WERI-Rb-1 (cell line): ENCODE measurements at regions not wholly inside any gene's neighbourhood (a gene's known extent, or its start where the extent isn't known, plus 50 kb on each side); places are given as distances from the start of the nearest gene placed in this dataset.

Experiments
- DNase-seq: peaks from one replicate; pipeline ENCODE4 v3.0.0-alpha.2; 2020
- H3K27ac ChIP-seq: fragments of 250-450 bp; sonication (Bioruptor Pico); 2 replicates; pipeline ENCODE4 v1.5.1; 2020; ENCODE audit warnings: mild to moderate bottlenecking, moderate library complexity
- H3K27me3 ChIP-seq: fragments of 250-450 bp; sonication (Bioruptor Pico); 2 replicates; pipeline ENCODE4 v1.5.1; 2021; ENCODE audit warnings: mild to moderate bottlenecking, low read depth, moderate library complexity; ENCODE audit not compliant: insufficient read depth, severe bottlenecking
- H3K36me3 ChIP-seq: fragments of 250-450 bp; sonication (Bioruptor Pico); 2 replicates; pipeline ENCODE4 v1.5.1; 2020; ENCODE audit warnings: mild to moderate bottlenecking, moderate library complexity
- H3K4me3 ChIP-seq: 2 replicates; pipeline ENCODE4 v1.5.1; 2011; ENCODE audit warnings: low read depth, mild to moderate bottlenecking, control low read depth, low read length
- H3K9me3 ChIP-seq: fragments of 250-450 bp; sonication (Bioruptor Pico); 2 replicates; pipeline ENCODE4 v1.5.1; 2021; ENCODE audit warnings: mild to moderate bottlenecking, moderate library complexity; ENCODE audit not compliant: severe bottlenecking
- TF ChIP-seq, protein P1 (sequence below): IDR thresholded peaks from 2 replicates; pipeline ENCODE4 v1.5.1; 2011; ENCODE audit warnings: low read depth, mild to moderate bottlenecking, control low read depth, inconsistent platforms, low read length

GRCh38 chr16:65796481-65796880, 570.0 kb upstream of the CDH5 start:
- DNase-seq, result no peak
- Histone ChIP-seq H3K27ac (no peak overlapping the region), H3K27me3 (no peaks in the 10 kb centered on the region), H3K36me3 (no peaks in the 10 kb centered on the region), H3K4me3 (no peak overlapping the region), H3K9me3 (no peaks in the 10 kb centered on the region)
- TF ChIP-seq, protein P1, sequence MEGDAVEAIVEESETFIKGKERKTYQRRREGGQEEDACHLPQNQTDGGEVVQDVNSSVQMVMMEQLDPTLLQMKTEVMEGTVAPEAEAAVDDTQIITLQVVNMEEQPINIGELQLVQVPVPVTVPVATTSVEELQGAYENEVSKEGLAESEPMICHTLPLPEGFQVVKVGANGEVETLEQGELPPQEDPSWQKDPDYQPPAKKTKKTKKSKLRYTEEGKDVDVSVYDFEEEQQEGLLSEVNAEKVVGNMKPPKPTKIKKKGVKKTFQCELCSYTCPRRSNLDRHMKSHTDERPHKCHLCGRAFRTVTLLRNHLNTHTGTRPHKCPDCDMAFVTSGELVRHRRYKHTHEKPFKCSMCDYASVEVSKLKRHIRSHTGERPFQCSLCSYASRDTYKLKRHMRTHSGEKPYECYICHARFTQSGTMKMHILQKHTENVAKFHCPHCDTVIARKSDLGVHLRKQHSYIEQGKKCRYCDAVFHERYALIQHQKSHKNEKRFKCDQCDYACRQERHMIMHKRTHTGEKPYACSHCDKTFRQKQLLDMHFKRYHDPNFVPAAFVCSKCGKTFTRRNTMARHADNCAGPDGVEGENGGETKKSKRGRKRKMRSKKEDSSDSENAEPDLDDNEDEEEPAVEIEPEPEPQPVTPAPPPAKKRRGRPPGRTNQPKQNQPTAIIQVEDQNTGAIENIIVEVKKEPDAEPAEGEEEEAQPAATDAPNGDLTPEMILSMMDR, result no peak

DNA sequence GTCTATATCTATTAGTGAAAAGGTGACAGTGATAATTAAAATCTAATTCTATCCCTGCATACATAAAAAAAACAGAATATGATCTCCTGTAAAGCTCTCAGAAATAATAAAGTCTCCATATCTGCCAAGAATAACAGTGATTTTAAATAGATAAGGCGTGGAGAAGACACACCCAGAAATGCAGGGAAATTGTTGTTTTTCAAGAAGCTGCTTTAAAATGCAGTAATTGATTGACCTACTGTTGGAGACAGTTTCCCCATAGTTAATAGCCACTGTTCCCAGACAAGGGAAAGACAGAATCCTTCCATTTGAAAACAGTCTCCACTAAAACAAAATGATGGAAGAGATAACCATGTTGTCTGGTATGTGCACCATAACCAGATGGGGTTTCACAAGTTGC, 571.5 kb upstream of the CDH5 start:
- Histone ChIP-seq H3K27ac (no peak overlapping the region), H3K27me3 (no peaks in the 10 kb centered on the region), H3K4me3 (no peak overlapping the region), H3K9me3 (no peaks in the 10 kb centered on the region), H3K36me3 (no peaks in the 10 kb centered on the region)
- TF ChIP-seq, protein P1, result no peak
- DNase-seq, result no peak

DNA sequence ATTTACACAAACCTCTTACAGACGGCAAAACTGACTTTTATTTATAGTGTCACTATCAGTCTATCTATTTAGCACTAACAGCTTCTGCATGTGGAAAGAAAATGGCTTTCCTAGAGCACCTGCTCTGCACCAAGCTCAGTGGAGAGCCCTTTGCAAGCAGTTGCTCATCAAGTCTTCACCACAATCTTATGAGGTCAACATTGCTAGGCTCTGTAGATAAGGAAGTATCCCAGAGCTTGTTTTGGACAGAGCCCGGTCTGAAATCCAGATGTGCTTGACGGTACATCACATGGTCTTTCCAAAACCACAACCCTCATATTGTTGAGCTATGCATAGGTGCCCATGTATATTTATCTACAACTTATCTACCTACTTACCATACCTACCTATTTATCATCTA, 572.7 kb upstream of the CDH5 start:
- Histone ChIP-seq H3K36me3 (no peaks in the 10 kb centered on the region), H3K9me3 (no peaks in the 10 kb centered on the region), H3K27ac (no peak overlapping the region), H3K4me3 (no peak overlapping the region), H3K27me3 (no peaks in the 10 kb centered on the region)
- DNase-seq, result no peak
- TF ChIP-seq, protein P1, result no peak

GRCh38 chr16:65790768-65791167, 575.7 kb upstream of the CDH5 start:
- TF ChIP-seq, protein P1, result no peak
- H3K4me3 ChIP-seq, result no peak overlapping the region
- H3K36me3 ChIP-seq, result no peaks in the 10 kb centered on the region
- no peaks in the 10 kb centered on the region for H3K27me3 ChIP-seq
- no peak overlapping the region for H3K27ac ChIP-seq
- no peaks in the 10 kb centered on the region for H3K9me3 ChIP-seq
- DNase-seq, result no peak

DNA sequence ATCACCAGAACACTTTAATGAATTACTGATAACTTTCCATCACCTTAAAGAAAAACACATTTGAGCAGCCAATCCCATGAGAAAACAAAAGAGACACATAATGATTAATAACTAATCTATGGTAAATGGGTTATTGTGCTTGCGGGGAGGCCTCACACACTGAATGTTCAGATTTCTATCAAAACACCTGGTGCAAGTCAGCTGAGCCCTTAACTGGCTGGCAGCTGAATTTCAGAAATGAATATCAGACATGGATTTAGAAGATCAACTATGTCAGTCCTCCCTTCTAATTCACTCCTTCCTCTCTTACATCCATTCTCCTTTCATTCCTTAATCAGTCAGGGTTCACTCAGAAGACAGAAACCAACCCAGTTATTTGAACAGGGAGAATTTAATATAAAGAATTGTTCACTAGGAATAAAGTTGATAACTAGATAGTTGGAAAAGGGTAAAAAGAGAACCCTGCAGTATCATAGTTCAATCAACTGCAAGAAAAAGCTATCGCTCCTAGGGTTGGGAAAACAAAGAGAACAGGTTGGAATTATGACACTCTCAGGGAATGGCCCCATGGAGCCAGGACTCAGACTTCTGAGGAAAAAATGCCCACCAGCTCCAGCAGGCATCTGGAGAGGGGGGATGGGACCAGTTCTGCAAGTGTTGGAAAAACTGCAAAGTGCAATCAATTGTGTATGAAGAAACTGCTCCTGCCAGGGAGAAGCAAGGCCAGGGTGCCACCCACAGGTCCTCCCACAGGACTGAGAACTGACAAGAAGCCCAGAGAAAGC, 577.1 kb upstream of the CDH5 start:
- H3K4me3 ChIP-seq, result no peak overlapping the region
- TF ChIP-seq, protein P1, result no peak
- no peaks in the 10 kb centered on the region for H3K27me3 ChIP-seq
- no peaks in the 10 kb centered on the region for H3K9me3 ChIP-seq
- no peak for DNase-seq
- no peak overlapping the region for H3K27ac ChIP-seq
- H3K36me3 ChIP-seq, result no peaks in the 10 kb centered on the region
